ENCODE measurements at regions not wholly inside any gene's neighbourhood (a gene's known extent, or its start where the extent isn't known, plus 50 kb on each side); places are given as distances from the start of the nearest gene placed in this dataset.
A peak's percentile ranks its signal among the peaks of the same experiment; 100 is the strongest.

GRCh38 chr7:16099302-16099849 is 322.0 kb downstream of the CRPPA start:
- H3K36me3 Mint-ChIP-seq (ENCODE audit: low read depth): no peaks in the 10 kb centered on the region
- Histone ChIP-seq H3K27me3 (ENCODE audit: insufficient read depth) (no peaks in the 10 kb centered on the region), H3K4me2 (no peak overlapping the region), H2AFZ (0 out of 2 replicates have a peak overlapping the region, but pooled peaks have one; percentile 1), H4K20me1 (replicated peaks; ENCODE audit: insufficient read depth) (no peaks in the 10 kb centered on the region), H3K27ac (ENCODE audit: low read depth) (0 out of 2 replicates have a peak overlapping the region, but pooled peaks have one; percentile 1), H3K4me1 (ENCODE audit: insufficient read depth) (no peaks in the 10 kb centered on the region; the same call in 1 of the 2 replicates), H3K79me2 (replicated peaks; ENCODE audit: insufficient read depth) (no peaks in the 10 kb centered on the region), H3K36me3 (ENCODE audit: insufficient read depth) (no peaks in the 10 kb centered on the region), H3K4me3 (no peak overlapping the region), H3F3A (replicated peaks; ENCODE audit: low read depth) (no peaks in the 10 kb centered on the region), H3K9me2 (ENCODE audit: insufficient read depth) (no peaks in the 10 kb centered on the region)
- peaks cover 11% of the 10 kb centered on the region for H3K9me3 Mint-ChIP-seq
- H3K27me3 Mint-ChIP-seq (ENCODE audit: insufficient read depth, low read depth, poor library complexity): no peaks in the 10 kb centered on the region
- H3K4me1 Mint-ChIP-seq: peaks cover 13% of the 10 kb centered on the region; the same call in 2 of the 3 replicates
- TF ChIP-seq, protein P1, sequence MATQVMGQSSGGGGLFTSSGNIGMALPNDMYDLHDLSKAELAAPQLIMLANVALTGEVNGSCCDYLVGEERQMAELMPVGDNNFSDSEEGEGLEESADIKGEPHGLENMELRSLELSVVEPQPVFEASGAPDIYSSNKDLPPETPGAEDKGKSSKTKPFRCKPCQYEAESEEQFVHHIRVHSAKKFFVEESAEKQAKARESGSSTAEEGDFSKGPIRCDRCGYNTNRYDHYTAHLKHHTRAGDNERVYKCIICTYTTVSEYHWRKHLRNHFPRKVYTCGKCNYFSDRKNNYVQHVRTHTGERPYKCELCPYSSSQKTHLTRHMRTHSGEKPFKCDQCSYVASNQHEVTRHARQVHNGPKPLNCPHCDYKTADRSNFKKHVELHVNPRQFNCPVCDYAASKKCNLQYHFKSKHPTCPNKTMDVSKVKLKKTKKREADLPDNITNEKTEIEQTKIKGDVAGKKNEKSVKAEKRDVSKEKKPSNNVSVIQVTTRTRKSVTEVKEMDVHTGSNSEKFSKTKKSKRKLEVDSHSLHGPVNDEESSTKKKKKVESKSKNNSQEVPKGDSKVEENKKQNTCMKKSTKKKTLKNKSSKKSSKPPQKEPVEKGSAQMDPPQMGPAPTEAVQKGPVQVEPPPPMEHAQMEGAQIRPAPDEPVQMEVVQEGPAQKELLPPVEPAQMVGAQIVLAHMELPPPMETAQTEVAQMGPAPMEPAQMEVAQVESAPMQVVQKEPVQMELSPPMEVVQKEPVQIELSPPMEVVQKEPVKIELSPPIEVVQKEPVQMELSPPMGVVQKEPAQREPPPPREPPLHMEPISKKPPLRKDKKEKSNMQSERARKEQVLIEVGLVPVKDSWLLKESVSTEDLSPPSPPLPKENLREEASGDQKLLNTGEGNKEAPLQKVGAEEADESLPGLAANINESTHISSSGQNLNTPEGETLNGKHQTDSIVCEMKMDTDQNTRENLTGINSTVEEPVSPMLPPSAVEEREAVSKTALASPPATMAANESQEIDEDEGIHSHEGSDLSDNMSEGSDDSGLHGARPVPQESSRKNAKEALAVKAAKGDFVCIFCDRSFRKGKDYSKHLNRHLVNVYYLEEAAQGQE (IDR thresholded peaks at IDR 0.05; ENCODE audit: unreplicated experiment): no peak
- TF ChIP-seq STAT1 (IDR thresholded peaks at IDR 0.05; ENCODE audit: unreplicated experiment) (no peak), POLR2AphosphoS5 (IDR thresholded peaks at IDR 0.05; ENCODE audit: low read depth) (no peak), JUNB (IDR thresholded peaks at IDR 0.05; ENCODE audit: unreplicated experiment) (no peak), CREB1 (CRISPR knock-in tag; IDR thresholded peaks at IDR 0.05; ENCODE audit: low read depth) (no peak)
- TF ChIP-seq, protein P2, sequence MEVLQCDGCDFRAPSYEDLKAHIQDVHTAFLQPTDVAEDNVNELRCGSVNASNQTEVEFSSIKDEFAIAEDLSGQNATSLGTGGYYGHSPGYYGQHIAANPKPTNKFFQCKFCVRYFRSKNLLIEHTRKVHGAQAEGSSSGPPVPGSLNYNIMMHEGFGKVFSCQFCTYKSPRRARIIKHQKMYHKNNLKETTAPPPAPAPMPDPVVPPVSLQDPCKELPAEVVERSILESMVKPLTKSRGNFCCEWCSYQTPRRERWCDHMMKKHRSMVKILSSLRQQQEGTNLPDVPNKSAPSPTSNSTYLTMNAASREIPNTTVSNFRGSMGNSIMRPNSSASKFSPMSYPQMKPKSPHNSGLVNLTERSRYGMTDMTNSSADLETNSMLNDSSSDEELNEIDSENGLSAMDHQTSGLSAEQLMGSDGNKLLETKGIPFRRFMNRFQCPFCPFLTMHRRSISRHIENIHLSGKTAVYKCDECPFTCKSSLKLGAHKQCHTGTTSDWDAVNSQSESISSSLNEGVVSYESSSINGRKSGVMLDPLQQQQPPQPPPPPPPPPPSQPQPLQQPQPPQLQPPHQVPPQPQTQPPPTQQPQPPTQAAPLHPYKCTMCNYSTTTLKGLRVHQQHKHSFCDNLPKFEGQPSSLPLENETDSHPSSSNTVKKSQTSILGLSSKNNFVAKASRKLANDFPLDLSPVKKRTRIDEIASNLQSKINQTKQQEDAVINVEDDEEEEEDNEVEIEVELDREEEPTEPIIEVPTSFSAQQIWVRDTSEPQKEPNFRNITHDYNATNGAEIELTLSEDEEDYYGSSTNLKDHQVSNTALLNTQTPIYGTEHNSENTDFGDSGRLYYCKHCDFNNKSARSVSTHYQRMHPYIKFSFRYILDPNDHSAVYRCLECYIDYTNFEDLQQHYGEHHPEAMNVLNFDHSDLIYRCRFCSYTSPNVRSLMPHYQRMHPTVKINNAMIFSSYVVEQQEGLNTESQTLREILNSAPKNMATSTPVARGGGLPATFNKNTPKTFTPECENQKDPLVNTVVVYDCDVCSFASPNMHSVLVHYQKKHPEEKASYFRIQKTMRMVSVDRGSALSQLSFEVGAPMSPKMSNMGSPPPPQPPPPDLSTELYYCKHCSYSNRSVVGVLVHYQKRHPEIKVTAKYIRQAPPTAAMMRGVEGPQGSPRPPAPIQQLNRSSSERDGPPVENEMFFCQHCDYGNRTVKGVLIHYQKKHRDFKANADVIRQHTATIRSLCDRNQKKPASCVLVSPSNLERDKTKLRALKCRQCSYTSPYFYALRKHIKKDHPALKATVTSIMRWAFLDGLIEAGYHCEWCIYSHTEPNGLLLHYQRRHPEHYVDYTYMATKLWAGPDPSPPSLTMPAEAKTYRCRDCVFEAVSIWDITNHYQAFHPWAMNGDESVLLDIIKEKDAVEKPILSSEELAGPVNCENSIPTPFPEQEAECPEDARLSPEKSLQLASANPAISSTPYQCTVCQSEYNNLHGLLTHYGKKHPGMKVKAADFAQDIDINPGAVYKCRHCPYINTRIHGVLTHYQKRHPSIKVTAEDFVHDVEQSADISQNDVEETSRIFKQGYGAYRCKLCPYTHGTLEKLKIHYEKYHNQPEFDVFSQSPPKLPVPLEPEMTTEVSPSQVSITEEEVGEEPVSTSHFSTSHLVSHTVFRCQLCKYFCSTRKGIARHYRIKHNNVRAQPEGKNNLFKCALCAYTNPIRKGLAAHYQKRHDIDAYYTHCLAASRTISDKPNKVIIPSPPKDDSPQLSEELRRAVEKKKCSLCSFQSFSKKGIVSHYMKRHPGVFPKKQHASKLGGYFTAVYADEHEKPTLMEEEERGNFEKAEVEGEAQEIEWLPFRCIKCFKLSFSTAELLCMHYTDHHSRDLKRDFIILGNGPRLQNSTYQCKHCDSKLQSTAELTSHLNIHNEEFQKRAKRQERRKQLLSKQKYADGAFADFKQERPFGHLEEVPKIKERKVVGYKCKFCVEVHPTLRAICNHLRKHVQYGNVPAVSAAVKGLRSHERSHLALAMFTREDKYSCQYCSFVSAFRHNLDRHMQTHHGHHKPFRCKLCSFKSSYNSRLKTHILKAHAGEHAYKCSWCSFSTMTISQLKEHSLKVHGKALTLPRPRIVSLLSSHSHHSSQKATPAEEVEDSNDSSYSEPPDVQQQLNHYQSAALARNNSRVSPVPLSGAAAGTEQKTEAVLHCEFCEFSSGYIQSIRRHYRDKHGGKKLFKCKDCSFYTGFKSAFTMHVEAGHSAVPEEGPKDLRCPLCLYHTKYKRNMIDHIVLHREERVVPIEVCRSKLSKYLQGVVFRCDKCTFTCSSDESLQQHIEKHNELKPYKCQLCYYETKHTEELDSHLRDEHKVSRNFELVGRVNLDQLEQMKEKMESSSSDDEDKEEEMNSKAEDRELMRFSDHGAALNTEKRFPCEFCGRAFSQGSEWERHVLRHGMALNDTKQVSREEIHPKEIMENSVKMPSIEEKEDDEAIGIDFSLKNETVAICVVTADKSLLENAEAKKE (CRISPR knock-in tag; IDR thresholded peaks at IDR 0.05): no peak
- DNase-seq (ENCODE audit: low spot score) (no peak), ATAC-seq (no peak)
- H3K4me3 Mint-ChIP-seq: no peak overlapping the region
- no peak overlapping the region for H3K27ac Mint-ChIP-seq

All from GM23338 (cell line).